ENCODE measurements at regions not wholly inside any gene's neighbourhood (a gene's known extent, or its start where the extent isn't known, plus 50 kb on each side); places are given as distances from the start of the nearest gene placed in this dataset.

GRCh38 chr7:113998934-113999333, 80.1 kb upstream of the PPP1R3A start:
- Histone ChIP-seq H3K79me2 (ENCODE audit: insufficient read depth, low read length) (no peaks in the 10 kb centered on the region), H3K27ac (ENCODE audit: low read depth, low read length, poor library complexity, severe bottlenecking) (no peak overlapping the region), H3K9me3 (ENCODE audit: low read length) (no peaks in the 10 kb centered on the region), H4K20me1 (ENCODE audit: insufficient read depth, low read length) (no peaks in the 10 kb centered on the region), H3K36me3 (ENCODE audit: insufficient read depth, low read length) (no peaks in the 10 kb centered on the region), H3K4me3 (ENCODE audit: low read depth, low read length, poor library complexity, severe bottlenecking) (no peak overlapping the region), H3F3A (ENCODE audit: insufficient read depth, low read length) (no peaks in the 10 kb centered on the region), H3K27me3 (ENCODE audit: insufficient read depth, low read length) (no peaks in the 10 kb centered on the region), H3K4me2 (ENCODE audit: low read length) (no peak overlapping the region), H3K9ac (ENCODE audit: low read length) (no peak overlapping the region), H3K4me1 (ENCODE audit: insufficient read depth, low read length, severe bottlenecking) (no peaks in the 10 kb centered on the region), H3K9me2 (ENCODE audit: low read depth, low read length) (no peaks in the 10 kb centered on the region), H2AFZ (ENCODE audit: low read length) (no peak overlapping the region)
- no peak for TF ChIP-seq EZH2 (IDR thresholded peaks at IDR 0.05; ENCODE audit: borderline replicate concordance, low read length)
- no peak for TF ChIP-seq CTCF (IDR thresholded peaks at IDR 0.05; ENCODE audit: low read length)

GRCh38 chr7:113996405-113996804, 77.6 kb upstream of the PPP1R3A start:
- no peaks in the 10 kb centered on the region for H4K20me1 ChIP-seq (ENCODE audit: insufficient read depth, low read length)
- no peak overlapping the region for H3K4me3 ChIP-seq (ENCODE audit: low read depth, low read length, poor library complexity, severe bottlenecking)
- H3F3A ChIP-seq (ENCODE audit: insufficient read depth, low read length), result no peaks in the 10 kb centered on the region
- no peaks in the 10 kb centered on the region for H3K9me3 ChIP-seq (ENCODE audit: low read length)
- H3K9ac ChIP-seq (ENCODE audit: low read length), result no peak overlapping the region
- H3K9me2 ChIP-seq (ENCODE audit: low read depth, low read length), result no peaks in the 10 kb centered on the region
- no peak overlapping the region for H3K4me2 ChIP-seq (ENCODE audit: low read length)
- H3K27me3 ChIP-seq (ENCODE audit: insufficient read depth, low read length), result no peaks in the 10 kb centered on the region
- H3K27ac ChIP-seq (ENCODE audit: low read depth, low read length, poor library complexity, severe bottlenecking), result no peak overlapping the region
- H3K4me1 ChIP-seq (ENCODE audit: insufficient read depth, low read length, severe bottlenecking), result no peaks in the 10 kb centered on the region
- TF ChIP-seq EZH2 (IDR thresholded peaks at IDR 0.05; ENCODE audit: borderline replicate concordance, low read length) (no peak), CTCF (IDR thresholded peaks at IDR 0.05; ENCODE audit: low read length) (no peak)
- no peaks in the 10 kb centered on the region for H3K36me3 ChIP-seq (ENCODE audit: insufficient read depth, low read length)
- no peak overlapping the region for H2AFZ ChIP-seq (ENCODE audit: low read length)
- H3K79me2 ChIP-seq (ENCODE audit: insufficient read depth, low read length), result no peaks in the 10 kb centered on the region

GRCh38 chr7:113986216-113986615, 67.4 kb upstream of the PPP1R3A start:
- no peak overlapping the region for H3K27ac ChIP-seq (ENCODE audit: low read depth, low read length, poor library complexity, severe bottlenecking)
- H3F3A ChIP-seq (ENCODE audit: insufficient read depth, low read length), result no peaks in the 10 kb centered on the region
- H3K36me3 ChIP-seq (ENCODE audit: insufficient read depth, low read length), result no peaks in the 10 kb centered on the region
- no peak overlapping the region for H3K9ac ChIP-seq (ENCODE audit: low read length)
- H3K4me1 ChIP-seq (ENCODE audit: insufficient read depth, low read length, severe bottlenecking), result no peaks in the 10 kb centered on the region
- no peak overlapping the region for H3K4me3 ChIP-seq (ENCODE audit: low read depth, low read length, poor library complexity, severe bottlenecking)
- no peaks in the 10 kb centered on the region for H3K9me3 ChIP-seq (ENCODE audit: low read length)
- H3K79me2 ChIP-seq (ENCODE audit: insufficient read depth, low read length), result no peaks in the 10 kb centered on the region
- TF ChIP-seq EZH2 (IDR thresholded peaks at IDR 0.05; ENCODE audit: borderline replicate concordance, low read length), result no peak
- no peaks in the 10 kb centered on the region for H3K27me3 ChIP-seq (ENCODE audit: insufficient read depth, low read length)
- H3K9me2 ChIP-seq (ENCODE audit: low read depth, low read length), result no peaks in the 10 kb centered on the region
- no peaks in the 10 kb centered on the region for H4K20me1 ChIP-seq (ENCODE audit: insufficient read depth, low read length)
- H3K4me2 ChIP-seq (ENCODE audit: low read length), result no peak overlapping the region
- H2AFZ ChIP-seq (ENCODE audit: low read length), result no peak overlapping the region

GRCh38 chr7:113976508-113976907, 57.7 kb upstream of the PPP1R3A start:
- Histone ChIP-seq H3K4me1 (ENCODE audit: insufficient read depth, low read length, severe bottlenecking) (no peaks in the 10 kb centered on the region), H2AFZ (ENCODE audit: low read length) (no peak overlapping the region), H3K36me3 (ENCODE audit: insufficient read depth, low read length) (no peaks in the 10 kb centered on the region), H3K4me3 (ENCODE audit: low read depth, low read length, poor library complexity, severe bottlenecking) (no peak overlapping the region), H3K27ac (ENCODE audit: low read depth, low read length, poor library complexity, severe bottlenecking) (no peak overlapping the region), H4K20me1 (ENCODE audit: insufficient read depth, low read length) (no peaks in the 10 kb centered on the region), H3K4me2 (ENCODE audit: low read length) (no peak overlapping the region), H3K79me2 (ENCODE audit: insufficient read depth, low read length) (no peaks in the 10 kb centered on the region), H3K9me3 (ENCODE audit: low read length) (no peaks in the 10 kb centered on the region), H3K27me3 (ENCODE audit: insufficient read depth, low read length) (no peaks in the 10 kb centered on the region), H3K9ac (ENCODE audit: low read length) (no peak overlapping the region), H3K9me2 (ENCODE audit: low read depth, low read length) (no peaks in the 10 kb centered on the region), H3F3A (ENCODE audit: insufficient read depth, low read length) (no peaks in the 10 kb centered on the region)
- TF ChIP-seq CTCF (IDR thresholded peaks at IDR 0.05; ENCODE audit: low read length), result no peak
- TF ChIP-seq EZH2 (IDR thresholded peaks at IDR 0.05; ENCODE audit: borderline replicate concordance, low read length), result no peak
